NCI-H345 treated with DMSO at 0.1 percent for 48 hours (cell line): ENCODE measurements at regions not wholly inside any gene's neighbourhood (a gene's known extent, or its start where the extent isn't known, plus 50 kb on each side); places are given as distances from the start of the nearest gene placed in this dataset.
"Not testable (repeated sequence)": the region's sequence is repeated elsewhere in the genome, so short reads cannot be mapped to it uniquely, and the experiment has no call there.

Experiments used
- DNase-seq: peaks from one replicate; lab custom pipeline; 2025; ENCODE audit not compliant: unreplicated experiment; lab: John Stamatoyannopoulos, UW

- no peak for DNase-seq
Measured at GRCh38 chr1:199861020-199861795, 166.3 kb upstream of the NR5A2 start.

DNA sequence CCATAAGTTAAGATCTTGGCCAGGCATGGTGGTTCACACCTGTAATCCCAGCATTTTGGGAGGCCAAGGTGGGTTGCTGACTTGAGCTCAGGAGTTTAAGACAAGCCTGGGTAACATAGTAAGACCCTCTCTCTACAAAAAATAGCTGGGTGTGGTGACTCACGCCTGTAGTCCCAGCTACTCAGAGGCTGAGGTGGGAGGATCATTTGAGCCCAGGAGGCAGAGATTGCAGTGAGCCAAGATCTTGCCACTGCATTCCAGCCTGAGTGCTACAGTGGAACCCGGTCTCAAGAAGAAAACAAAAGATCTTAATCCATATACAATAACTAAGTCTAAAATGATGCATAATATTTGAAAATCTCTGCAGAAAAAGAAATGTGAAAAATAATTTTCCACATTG lies 165.5 kb upstream of the NR5A2 start:
- no peak for DNase-seq

GRCh38 chr1:199866210-199866617 lies 161.3 kb upstream of the NR5A2 start:
- DNase-seq = no peak

DNA sequence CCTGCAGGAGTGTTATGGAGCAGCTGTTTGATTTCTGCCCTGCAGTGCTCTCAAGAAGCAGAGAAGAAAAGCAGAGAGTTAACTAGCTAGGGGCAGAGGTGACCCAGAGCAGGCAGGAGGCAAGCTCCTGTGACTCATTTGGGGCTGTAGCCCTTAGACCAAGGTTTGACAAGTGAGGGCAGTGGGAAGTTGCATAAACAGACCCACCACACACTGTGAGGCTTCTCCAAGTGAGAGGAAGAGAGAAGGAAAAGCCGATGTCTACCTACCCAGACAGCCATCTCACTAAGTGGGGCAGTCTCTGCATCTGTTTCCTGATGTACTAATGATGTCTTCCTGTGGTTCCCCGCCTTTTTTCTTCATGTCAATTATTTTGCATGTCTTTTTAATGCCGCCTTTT lies 159.9 kb upstream of the NR5A2 start:
- DNase-seq = no peak

DNA sequence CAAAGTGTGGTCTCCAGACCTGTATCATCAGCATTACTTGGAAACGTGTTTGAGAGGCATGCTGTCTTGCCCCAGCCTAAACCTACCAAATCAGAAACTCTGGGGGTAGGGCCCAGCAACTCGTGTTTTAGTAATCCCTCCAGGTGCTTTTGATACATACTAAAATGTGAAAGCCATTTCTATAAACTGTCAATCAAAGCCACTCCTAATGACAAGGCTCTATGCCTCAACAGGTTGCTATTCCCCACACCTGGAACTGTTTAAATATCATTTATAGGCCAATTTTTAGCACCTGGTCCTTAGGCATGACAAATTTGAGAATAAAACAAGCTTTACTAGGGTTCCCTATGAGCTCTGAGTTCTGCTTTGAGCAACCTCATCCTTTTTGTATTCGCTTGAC lies 158.7 kb upstream of the NR5A2 start:
- no peak for DNase-seq

DNA sequence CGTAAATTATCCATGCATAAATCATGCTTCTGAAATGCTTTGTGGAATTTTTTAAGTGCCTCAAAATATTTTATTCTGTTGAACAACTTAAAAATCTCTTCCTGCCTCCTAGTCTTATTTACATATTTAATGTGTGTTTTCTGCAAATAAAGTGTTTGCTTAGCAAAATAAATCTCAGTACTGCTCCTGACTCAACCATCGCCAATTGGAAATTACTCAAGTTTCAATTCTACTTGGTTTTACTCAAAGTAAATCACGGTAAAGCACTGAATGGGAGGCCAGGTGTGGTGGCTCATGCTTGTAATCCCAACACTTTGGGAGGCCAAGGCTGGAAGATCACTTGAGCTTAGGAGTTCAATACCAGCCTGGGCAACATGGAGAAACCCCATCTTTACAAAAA lies 152.2 kb upstream of the NR5A2 start:
- no peak for DNase-seq

GRCh38 chr1:199875856-199876255 lies 151.7 kb upstream of the NR5A2 start:
- no peak for DNase-seq

DNA sequence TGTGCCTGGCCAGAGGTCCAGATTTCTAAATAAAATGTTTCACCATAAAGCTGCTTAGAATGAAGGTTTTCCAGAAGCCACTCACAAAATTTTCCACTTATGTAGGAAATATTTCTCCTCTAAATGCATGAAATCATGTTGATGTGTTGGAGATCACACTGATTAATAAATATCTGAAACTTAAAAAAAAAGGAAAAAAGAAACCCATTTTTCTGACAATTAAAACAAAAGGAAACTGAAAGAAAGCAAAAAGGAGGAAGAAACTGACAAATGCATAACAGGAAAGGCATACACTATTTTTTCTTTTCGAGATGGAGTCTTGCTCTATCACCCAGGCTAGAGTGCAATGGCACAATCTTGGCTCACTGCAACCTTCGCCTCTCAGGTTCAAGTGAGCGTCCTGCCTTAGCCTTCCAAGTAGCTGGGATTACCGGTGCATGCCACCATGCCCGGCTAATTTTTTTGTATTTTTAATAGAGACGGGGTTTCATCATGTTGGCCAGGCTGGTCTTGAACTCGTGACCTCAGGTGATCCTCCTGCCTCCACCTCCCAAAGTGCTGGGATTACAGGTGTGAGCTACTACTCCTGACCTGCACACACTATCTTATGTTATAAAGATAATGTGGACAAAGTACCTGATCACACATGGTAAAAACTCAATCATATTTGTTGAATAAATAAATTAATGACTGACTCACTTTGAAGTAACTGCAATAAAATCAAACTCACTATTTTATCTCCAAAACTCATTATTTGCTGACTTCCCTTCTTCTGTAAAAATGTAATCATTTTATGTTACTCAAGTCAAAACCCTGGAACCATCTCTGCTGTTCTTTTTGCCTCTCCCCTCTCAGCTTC lies 149.8 kb upstream of the NR5A2 start:
- no peak for DNase-seq

GRCh38 chr1:199878823-199879222 lies 148.7 kb upstream of the NR5A2 start:
- no peak for DNase-seq

DNA sequence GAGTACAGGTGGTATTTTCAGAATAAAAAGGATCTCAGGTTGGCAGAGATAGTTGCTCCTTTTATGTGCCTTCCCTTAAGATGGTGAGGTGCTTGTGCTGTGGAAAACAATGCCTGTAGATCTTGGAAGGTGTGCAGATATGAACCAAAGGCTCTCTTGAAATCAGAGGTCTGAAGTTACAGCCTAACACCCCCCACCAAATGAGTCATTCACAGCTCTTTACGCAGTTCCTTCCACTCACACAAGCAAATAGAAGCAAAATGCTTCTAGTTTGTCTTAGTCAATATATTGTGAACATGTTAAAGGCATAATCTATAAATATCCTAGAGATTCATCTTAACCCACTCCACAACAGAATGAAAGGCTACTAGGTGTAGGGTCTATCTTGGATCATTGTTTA lies 128.9 kb upstream of the NR5A2 start:
- no peak for DNase-seq

GRCh38 chr1:199901341-199901740 lies 126.2 kb upstream of the NR5A2 start:
- DNase-seq = no peak

DNA sequence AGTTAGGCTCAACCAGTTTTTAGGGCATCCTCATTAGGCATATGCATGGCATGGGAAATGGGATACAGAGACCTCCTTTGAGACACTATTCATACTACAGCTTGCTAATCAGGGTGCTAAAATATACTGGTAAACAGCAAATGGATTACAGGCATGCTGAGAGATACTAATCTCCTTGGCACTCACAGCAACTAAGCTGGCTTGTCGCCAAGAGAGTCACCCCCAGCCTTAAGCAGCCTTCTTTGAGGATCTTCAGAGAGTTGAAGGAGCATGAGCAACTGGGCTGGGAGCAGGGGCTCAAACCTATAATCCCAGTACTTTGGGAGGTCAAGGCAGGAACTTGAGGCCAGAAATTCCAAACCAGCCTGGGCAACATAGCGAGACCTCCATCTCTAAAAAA lies 120.1 kb upstream of the NR5A2 start:
- DNase-seq = no peak

GRCh38 chr1:199909137-199909536 lies 118.4 kb upstream of the NR5A2 start:
- no peak for DNase-seq

DNA sequence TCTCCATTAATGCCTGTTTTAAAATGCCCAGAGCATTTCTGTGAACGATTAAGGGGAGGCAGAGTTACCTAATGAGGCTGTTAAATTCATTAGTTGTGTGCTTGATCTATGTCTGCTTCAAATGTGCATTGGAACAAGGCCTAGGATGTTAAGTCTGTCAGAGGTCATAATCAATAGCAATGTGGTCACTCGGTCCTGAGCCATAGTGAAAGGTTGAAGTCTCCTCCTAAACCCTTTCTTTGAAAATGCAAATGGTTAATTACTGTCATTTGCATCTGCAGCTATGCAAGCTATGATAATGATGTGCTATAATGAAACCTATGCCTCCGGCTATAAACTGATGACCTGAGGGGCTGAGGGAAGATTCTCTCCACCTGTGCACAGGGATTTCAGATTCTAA lies 114.2 kb upstream of the NR5A2 start:
- DNase-seq = no peak

DNA sequence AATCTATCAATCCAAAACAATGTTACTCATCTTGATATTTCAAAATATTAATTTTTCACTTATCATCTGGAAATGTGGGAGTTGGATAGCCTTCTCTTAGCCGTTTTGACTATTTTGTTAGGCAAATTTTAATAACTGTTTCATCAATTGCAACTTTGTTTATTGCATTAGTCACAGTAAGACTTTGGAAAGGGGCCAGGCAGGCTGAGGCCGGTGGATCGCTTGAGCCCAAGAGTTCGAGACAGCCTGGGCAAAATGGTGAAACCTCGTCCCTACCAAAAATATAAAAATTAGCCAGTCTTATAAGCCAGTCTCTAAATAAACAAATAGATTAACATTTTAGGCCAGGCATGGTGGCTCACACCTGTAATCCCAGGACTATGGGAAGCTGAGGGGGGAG lies 113.0 kb upstream of the NR5A2 start:
- DNase-seq = no peak

DNA sequence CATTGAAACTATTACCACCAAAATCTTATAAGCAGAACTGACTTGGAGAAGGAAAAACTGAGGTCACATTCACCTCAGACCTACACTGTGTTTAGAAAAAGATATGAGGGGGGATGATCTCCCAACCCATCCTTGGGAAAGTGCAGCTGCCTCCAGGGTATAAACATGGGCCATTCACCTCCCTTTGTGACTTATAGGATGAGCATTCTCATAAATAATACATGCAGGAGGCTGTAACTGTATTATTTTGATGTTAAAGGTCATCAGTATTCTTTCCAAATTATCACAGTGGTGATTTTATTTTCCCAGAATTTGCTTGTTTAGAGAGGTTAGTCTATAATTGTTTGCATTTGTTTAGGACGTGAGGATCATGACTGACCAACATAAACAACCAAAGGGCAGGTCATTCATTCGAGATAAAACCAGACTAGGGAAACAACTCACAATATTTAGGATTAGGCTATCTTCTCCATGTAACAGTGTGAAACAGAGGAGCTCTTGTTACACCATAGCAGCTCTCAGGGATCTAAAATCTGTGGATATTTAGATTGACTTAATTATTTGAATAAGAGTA lies 109.2 kb upstream of the NR5A2 start:
- no peak for DNase-seq

GRCh38 chr1:199920635-199921034 lies 106.9 kb upstream of the NR5A2 start:
- no peak for DNase-seq

DNA sequence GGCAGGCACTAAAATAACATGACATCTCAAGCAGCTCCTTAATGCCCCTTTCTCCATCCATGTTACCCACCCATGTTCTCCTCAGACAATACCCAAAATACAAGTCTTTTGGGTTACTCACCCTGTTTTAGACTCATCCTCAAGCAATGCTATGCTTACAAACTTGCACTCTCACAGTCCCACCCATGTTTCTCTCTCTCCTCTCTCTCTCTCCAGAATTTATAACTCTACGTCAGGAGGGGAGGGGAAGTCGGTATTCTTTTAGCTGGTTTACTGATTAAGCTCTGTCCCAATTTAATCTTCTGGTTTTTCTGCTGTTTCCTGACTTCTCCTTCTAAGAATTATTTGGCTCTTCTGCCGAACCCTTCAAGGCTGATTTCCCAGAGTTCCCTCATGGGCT lies 98.0 kb upstream of the NR5A2 start:
- DNase-seq = no peak

GRCh38 chr1:199930067-199930466 lies 97.4 kb upstream of the NR5A2 start:
- not testable (repeated sequence) for DNase-seq

- DNase-seq = no peak
Measured at GRCh38 chr1:199931666-199932377, 95.7 kb upstream of the NR5A2 start.

DNA sequence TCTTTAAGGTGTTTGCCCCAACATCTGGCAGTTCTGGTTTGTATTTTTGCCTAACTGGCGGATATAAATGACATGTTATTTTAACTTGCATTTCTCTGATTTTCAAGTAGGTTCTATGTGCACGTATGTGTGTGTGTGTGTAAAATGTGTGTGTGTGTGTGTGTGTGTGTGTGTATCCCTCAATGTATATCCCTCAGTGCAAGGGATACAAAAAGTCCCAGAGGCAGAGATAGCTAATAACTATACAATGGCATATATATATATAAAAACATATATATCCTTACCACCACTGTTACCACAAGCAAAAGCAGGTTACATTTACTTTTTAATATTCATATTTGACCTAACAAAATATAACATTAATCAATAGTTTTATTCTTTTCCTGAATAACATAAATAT lies 95.0 kb upstream of the NR5A2 start:
- DNase-seq = no peak
